ENCODE measurements at regions not wholly inside any gene's neighbourhood (a gene's known extent, or its start where the extent isn't known, plus 50 kb on each side); places are given as distances from the start of the nearest gene placed in this dataset.
"Not testable (repeated sequence)": the region's sequence is repeated elsewhere in the genome, so short reads cannot be mapped to it uniquely, and the experiment has no call there.

DNA sequence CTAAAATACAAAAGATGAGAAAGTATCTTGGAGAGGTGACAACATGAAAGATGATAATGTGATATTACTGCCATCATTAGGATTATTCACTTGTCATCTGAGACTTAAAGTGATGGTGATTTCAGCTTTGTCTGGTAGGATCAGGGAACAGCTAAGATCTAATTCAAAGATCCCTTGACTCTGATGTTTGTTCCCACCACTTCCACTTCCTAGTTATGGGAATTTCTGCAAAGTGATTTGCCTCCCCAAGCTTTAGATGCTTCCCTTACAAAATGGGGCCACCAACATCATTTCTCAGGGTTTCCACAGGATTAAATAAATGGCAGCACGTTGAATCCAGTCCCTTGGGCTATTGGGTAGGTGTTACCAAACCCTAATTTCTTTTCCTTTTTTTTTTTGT, 550.8 kb upstream of the CDH5 start:
- POLR2A ChIA-PET, result no interaction called here
- RAD21 ChIA-PET (ENCODE audit: low non-redundant PET in 1 of 2, low total read pairs in 2 of 2, uncharacterized antibody in 2 of 2, unreplicated experiment in 2 of 2), result no interaction called here
- TF ChIP-seq JUND (IDR thresholded peaks at IDR 0.05) (no peak), EZH2phosphoT487 (IDR thresholded peaks at IDR 0.05; ENCODE audit: borderline replicate concordance) (no peak)

DNA sequence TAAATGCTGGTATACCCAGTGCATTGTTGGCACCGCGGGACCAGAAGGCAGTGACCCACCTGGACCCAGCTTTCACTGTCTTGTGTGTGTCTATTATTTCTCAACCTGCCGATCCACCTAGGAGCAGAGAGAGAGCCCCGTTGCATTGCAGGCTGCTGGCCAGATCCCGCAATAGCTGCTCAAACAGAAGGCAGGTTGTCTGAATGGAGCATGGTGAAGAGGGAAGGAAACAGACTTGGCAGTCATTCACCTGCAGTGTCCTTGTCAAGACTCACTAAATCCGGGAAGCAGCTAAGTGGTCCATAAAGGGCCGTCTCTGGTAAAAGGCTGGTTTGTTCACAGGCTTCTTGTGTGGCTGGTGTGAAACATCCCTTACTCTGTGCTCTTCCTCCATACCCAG, 552.6 kb upstream of the CDH5 start:
- H3K9ac ChIP-seq (ENCODE audit: low read length); H4K20me1 ChIP-seq (ENCODE audit: insufficient read depth); H3K36me3 ChIP-seq (ENCODE audit: control insufficient read depth in 1 of 2, insufficient read depth in 2 of 2, low read length in 2 of 2); H3K4me2 ChIP-seq (ENCODE audit: low read length); H3K27me3 ChIP-seq (ENCODE audit: insufficient read depth, low read length); H3K4me3 ChIP-seq (replicated peaks in 1 of 2; ENCODE audit: low read depth in 1 of 2, low read length in 2 of 2); CTCF ChIA-PET; H3K9me2 ChIP-seq (ENCODE audit: insufficient read depth); intact Hi-C loops (cut with micrococcal nuclease); BruUV-seq (replicated peaks); POLR2A ChIA-PET; ATAC-seq; RAD21 ChIA-PET (ENCODE audit: low non-redundant PET in 1 of 2, low total read pairs in 2 of 2, uncharacterized antibody in 2 of 2, unreplicated experiment in 2 of 2); DNase-seq (ENCODE audit: low read depth, low spot score); H3K9me3 ChIP-seq (ENCODE audit: control insufficient read depth in 1 of 2, insufficient read depth in 1 of 2, low read depth in 1 of 2, low read length in 2 of 2); H3K79me2 ChIP-seq (ENCODE audit: insufficient read depth, low read length); H3K4me1 ChIP-seq (ENCODE audit: control insufficient read depth in 1 of 2, insufficient read depth in 2 of 2, low read length in 2 of 2); H3K27ac ChIP-seq (ENCODE audit: low read depth, low read length); H2AFZ ChIP-seq (ENCODE audit: low read depth, low read length, poor library complexity, severe bottlenecking): not testable (repeated sequence)

More for the DNA sequence above, 550.8 kb upstream of the CDH5 start:
- H3K79me2 ChIP-seq (ENCODE audit: insufficient read depth, low read length), result no peaks in the 10 kb centered on the region
- CTCF ChIA-PET, result no interaction called here
- H3K36me3 ChIP-seq (ENCODE audit: control insufficient read depth in 1 of 2, insufficient read depth in 2 of 2, low read length in 2 of 2), result no peaks in the 10 kb centered on the region
- no TSS peak for BruUV-seq (replicated peaks)
- no peak overlapping the region for H3K4me3 ChIP-seq (replicated peaks in 1 of 2; ENCODE audit: low read depth in 1 of 2, low read length in 2 of 2)
- H2AFZ ChIP-seq (ENCODE audit: low read depth, low read length, poor library complexity, severe bottlenecking), result no peak overlapping the region
- H3K9ac ChIP-seq (ENCODE audit: low read length), result no peak overlapping the region
- H3K4me1 ChIP-seq (ENCODE audit: control insufficient read depth in 1 of 2, insufficient read depth in 2 of 2, low read length in 2 of 2), result no peaks in the 10 kb centered on the region
- no peaks in the 10 kb centered on the region for H3K9me3 ChIP-seq (ENCODE audit: control insufficient read depth in 1 of 2, insufficient read depth in 1 of 2, low read depth in 1 of 2, low read length in 2 of 2)
- no peaks in the 10 kb centered on the region for H3K27me3 ChIP-seq (ENCODE audit: insufficient read depth, low read length)
- H3K9me2 ChIP-seq (ENCODE audit: insufficient read depth), result no peaks in the 10 kb centered on the region
- ATAC-seq, result no peak
- no peak overlapping the region for H3K4me2 ChIP-seq (ENCODE audit: low read length)
- H3K27ac ChIP-seq (ENCODE audit: low read depth, low read length), result no peak overlapping the region
- DNase-seq (ENCODE audit: low read depth, low spot score), result no peak
- H4K20me1 ChIP-seq (ENCODE audit: insufficient read depth), result no peaks in the 10 kb centered on the region
- intact Hi-C loops (cut with micrococcal nuclease), result no loop called here

DNA sequence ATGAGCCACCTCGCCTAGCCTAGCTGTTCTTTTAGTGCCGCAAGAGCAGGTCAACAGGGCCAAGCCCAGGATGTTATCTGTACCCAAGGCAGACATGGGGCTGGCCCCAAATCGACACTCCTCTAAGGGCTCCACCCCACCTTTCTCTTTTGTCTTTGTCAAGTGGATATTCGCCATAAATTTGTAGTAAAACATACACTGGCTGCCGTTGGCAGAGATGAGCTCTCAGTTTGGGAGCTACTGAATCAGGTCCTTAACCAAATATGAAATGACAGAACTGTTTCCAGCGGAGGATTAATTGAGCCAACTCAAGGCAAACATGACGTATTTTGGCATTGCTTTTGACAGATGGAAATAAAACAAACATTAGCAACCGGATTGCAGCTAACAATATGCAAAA, 556.9 kb upstream of the CDH5 start:
- TF ChIP-seq SIN3A (IDR thresholded peaks at IDR 0.05; ENCODE audit: low read depth) (no peak), SP1 (IDR thresholded peaks at IDR 0.05; ENCODE audit: low read depth) (no peak)
- CTCF ChIA-PET, result no interaction called here
- Histone ChIP-seq H3K9ac (ENCODE audit: low read length) (no peak overlapping the region), H3K9me3 (ENCODE audit: control insufficient read depth in 1 of 2, insufficient read depth in 1 of 2, low read depth in 1 of 2, low read length in 2 of 2) (no peaks in the 10 kb centered on the region), H3K27me3 (ENCODE audit: insufficient read depth, low read length) (no peaks in the 10 kb centered on the region), H3K79me2 (ENCODE audit: insufficient read depth, low read length) (no peaks in the 10 kb centered on the region), H3K4me2 (ENCODE audit: low read length) (no peak overlapping the region), H3K36me3 (ENCODE audit: control insufficient read depth in 1 of 2, insufficient read depth in 2 of 2, low read length in 2 of 2) (no peaks in the 10 kb centered on the region), H3K9me2 (ENCODE audit: insufficient read depth) (no peaks in the 10 kb centered on the region), H3K4me3 (replicated peaks in 1 of 2; ENCODE audit: low read depth in 1 of 2, low read length in 2 of 2) (no peak overlapping the region), H3K4me1 (ENCODE audit: control insufficient read depth in 1 of 2, insufficient read depth in 2 of 2, low read length in 2 of 2) (no peaks in the 10 kb centered on the region), H4K20me1 (ENCODE audit: insufficient read depth) (no peaks in the 10 kb centered on the region), H3K27ac (ENCODE audit: low read depth, low read length) (no peak overlapping the region), H2AFZ (ENCODE audit: low read depth, low read length, poor library complexity, severe bottlenecking) (no peak overlapping the region)
- RAD21 ChIA-PET (ENCODE audit: low non-redundant PET in 1 of 2, low total read pairs in 2 of 2, uncharacterized antibody in 2 of 2, unreplicated experiment in 2 of 2), result no interaction called here
- DNase-seq (ENCODE audit: low read depth, low spot score), result no peak
- no TSS peak for BruUV-seq (replicated peaks)
- intact Hi-C loops (cut with micrococcal nuclease), result no loop called here
- ATAC-seq, result no peak
- POLR2A ChIA-PET, result no interaction called here
